Kidney epithelial cell (primary cell): ENCODE measurements at regions not wholly inside any gene's neighbourhood (a gene's known extent, or its start where the extent isn't known, plus 50 kb on each side); places are given as distances from the start of the nearest gene placed in this dataset.
A peak's percentile ranks its signal among the peaks of the same experiment; 100 is the strongest.

Experiments
- DNase-seq: peaks from one replicate; pipeline ENCODE4 v3.0.0-alpha.2; 2010; ENCODE audit warnings: low read depth
- H3K27me3 ChIP-seq: 2 replicates; pipeline ENCODE4 v1.6.0; 2011; ENCODE audit warnings: low read length; ENCODE audit not compliant: control insufficient read depth, insufficient read depth
- H3K36me3 ChIP-seq: 2 replicates; pipeline ENCODE4 v1.5.1; 2011; ENCODE audit warnings: low read length; ENCODE audit not compliant: control insufficient read depth, insufficient read depth
- H3K4me3 ChIP-seq: 2 replicates; pipeline ENCODE4 v1.5.1; 2011; ENCODE audit warnings: low read depth, mild to moderate bottlenecking, control low read depth, low read length
- TF ChIP-seq, protein P1 (sequence below): IDR thresholded peaks from 2 replicates; pipeline ENCODE4 v1.5.1; 2011; ENCODE audit warnings: mild to moderate bottlenecking, moderate library complexity, low read length, control low read depth, inconsistent platforms; ENCODE audit not compliant: insufficient read depth, poor library complexity, severe bottlenecking

DNA sequence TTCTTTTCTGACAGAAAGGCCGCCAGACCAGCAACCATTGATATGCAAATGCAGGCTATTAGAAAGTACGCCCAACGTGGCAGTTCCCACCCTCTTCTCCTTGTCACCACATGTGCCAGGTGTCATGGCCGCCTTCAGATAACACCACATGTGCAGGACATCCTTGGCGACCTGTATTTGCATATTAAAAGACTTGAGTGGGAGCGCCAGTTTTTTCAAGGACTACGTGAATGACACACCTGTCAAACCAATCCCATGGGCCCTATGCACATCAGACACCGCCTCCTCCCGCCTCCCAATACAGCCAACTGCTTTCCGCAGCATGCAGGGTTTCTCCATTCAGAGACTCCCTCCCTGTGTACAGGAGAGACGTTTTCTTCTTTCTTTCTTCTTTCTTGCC is 318.6 kb upstream of the FAR2 start:
- no peaks in the 10 kb centered on the region for H3K27me3 ChIP-seq
- H3K4me3 ChIP-seq: no peak overlapping the region
- TF ChIP-seq, protein P1, sequence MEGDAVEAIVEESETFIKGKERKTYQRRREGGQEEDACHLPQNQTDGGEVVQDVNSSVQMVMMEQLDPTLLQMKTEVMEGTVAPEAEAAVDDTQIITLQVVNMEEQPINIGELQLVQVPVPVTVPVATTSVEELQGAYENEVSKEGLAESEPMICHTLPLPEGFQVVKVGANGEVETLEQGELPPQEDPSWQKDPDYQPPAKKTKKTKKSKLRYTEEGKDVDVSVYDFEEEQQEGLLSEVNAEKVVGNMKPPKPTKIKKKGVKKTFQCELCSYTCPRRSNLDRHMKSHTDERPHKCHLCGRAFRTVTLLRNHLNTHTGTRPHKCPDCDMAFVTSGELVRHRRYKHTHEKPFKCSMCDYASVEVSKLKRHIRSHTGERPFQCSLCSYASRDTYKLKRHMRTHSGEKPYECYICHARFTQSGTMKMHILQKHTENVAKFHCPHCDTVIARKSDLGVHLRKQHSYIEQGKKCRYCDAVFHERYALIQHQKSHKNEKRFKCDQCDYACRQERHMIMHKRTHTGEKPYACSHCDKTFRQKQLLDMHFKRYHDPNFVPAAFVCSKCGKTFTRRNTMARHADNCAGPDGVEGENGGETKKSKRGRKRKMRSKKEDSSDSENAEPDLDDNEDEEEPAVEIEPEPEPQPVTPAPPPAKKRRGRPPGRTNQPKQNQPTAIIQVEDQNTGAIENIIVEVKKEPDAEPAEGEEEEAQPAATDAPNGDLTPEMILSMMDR: no peak
- no peak for DNase-seq
- no peaks in the 10 kb centered on the region for H3K36me3 ChIP-seq

DNA sequence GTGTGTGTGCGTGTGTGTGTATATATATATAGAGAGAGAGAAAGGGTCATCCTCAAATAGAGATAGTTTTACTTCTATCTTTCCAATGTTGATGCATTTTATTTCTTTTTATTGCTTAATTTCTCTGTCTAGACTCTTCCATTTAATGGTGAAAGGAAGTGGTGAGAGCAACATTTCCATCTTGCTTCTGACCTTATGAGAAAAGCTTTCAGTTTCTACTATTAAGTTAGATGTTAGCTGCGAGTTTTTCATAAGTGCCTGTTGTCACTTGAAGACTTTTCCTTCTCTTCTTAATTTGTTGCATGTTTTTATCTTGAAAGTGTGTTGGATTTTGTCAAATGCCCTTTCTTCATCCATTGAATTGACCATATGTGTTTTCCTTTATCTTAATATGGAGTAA is 304.4 kb upstream of the FAR2 start:
- no peak overlapping the region for H3K4me3 ChIP-seq
- TF ChIP-seq, protein P1: no peak
- H3K36me3 ChIP-seq: no peaks in the 10 kb centered on the region
- DNase-seq: no peak
- H3K27me3 ChIP-seq: no peaks in the 10 kb centered on the region

DNA sequence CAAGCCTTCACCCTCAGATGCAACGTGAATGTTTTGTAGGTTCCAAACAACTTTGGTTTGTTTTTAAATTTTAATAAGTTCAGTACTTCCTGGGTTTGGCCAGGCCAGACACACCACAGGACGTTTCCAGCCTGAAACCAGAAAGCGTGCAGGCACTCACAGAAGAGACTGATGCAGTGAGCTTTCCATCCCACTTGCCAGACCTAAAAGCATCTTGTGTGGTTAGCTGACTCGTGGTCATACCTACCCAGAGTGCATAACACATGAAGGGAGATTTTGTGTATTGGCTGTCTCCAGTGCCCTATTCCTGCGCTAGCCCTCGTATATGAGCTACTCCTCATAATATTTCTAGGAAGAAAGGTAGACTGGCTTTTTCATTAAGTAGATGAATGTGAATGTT is 297.3 kb upstream of the FAR2 start:
- H3K4me3 ChIP-seq: no peak overlapping the region

DNA sequence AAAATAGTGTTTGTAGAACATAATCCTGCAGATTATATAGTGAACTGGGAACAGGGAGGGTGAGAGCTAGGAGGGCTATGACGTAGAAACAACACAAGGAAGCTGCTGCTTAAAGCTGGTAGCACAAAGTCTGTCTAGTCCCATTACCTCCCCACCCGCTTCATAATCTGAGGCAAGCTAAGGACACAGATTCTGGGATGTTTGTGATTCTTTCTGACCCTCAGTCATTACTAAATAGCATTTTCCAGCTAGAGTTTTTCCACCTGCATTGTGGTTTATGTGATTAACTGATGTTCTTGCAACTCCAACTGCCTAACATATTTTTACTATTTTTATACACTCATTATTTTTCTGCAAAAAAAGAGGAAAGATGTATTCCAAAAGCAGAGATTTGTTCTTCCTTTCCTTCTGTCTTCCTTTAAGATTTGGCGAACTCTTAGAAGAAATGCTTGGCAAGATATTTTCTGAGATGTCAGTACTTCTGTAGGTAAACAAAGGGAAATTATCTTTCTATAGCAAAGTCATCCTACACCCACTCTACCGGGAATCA is 293.2 kb upstream of the FAR2 start:
- TF ChIP-seq, protein P1: no peak
- Histone ChIP-seq H3K27me3 (no peaks in the 10 kb centered on the region), H3K4me3 (no peak overlapping the region), H3K36me3 (no peaks in the 10 kb centered on the region)
- no peak for DNase-seq

More for the DNA sequence above, 297.3 kb upstream of the FAR2 start:
- Histone ChIP-seq H3K36me3 (no peaks in the 10 kb centered on the region), H3K27me3 (no peaks in the 10 kb centered on the region)
- peak; percentile 9 for DNase-seq
- TF ChIP-seq, protein P1: no peak

DNA sequence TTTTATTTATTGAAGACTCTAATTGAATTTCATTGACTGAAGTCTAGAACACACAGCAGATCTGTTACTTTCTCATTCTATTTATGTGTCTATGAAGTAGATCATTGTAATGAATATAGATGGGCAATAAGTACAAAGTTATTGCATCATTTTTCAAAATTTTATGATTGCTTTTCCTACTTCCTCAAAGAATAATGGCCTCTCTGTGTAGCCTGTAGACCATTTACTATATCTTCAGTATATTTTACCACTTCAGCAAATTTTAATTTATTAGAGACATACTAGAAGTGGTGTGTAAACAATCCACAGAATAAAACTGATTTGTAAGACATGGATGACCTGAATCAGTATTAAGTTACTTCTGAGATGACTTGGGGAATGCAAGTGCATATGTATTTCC is 291.7 kb upstream of the FAR2 start:
- H3K36me3 ChIP-seq: no peaks in the 10 kb centered on the region
- H3K4me3 ChIP-seq: no peak overlapping the region
- H3K27me3 ChIP-seq: no peaks in the 10 kb centered on the region
- no peak for DNase-seq
- TF ChIP-seq, protein P1: no peak

- Histone ChIP-seq H3K4me3 (no peak overlapping the region), H3K27me3 (no peaks in the 10 kb centered on the region), H3K36me3 (no peaks in the 10 kb centered on the region)
- no peak for DNase-seq
- TF ChIP-seq, protein P1: no peak
These were observed 289.5 kb upstream of the FAR2 start for GRCh38 chr12:28859551-28859950.
